Embryonic facial prominence (tissue), 1 donor: ENCODE measurements at regions not wholly inside any gene's neighbourhood (a gene's known extent, or its start where the extent isn't known, plus 50 kb on each side); places are given as distances from the start of the nearest gene placed in this dataset.
A peak's percentile ranks its signal among the peaks of the same experiment; 100 is the strongest.
"Not testable (repeated sequence)": the region's sequence is repeated elsewhere in the genome, so short reads cannot be mapped to it uniquely, and the experiment has no call there.

Experiments
- DNase-seq: peaks from one replicate; pipeline ENCODE4 v3.0.0-alpha.2; 2016; ENCODE audit errors: extremely low spot score

DNA sequence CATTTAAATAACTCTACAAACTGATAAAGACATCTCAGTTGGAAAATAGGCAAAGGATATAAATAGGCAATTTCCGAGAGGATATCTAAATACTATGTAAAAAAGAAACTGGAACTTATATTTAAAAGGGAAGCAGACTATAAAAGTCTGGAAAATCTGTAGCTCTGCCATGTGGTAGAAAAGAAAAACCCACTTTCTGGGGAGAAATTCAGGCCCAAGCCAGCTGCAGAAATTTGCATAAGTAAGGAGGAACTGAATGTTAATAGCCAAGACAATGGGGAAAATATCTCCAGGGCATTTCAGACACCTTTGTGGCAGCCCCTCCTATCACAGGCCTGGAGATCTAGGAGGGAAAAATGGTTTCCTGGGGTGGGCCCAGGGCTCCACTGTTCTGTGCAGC, 97.8 kb upstream of the ZBED5 start:
- no peak for DNase-seq

DNA sequence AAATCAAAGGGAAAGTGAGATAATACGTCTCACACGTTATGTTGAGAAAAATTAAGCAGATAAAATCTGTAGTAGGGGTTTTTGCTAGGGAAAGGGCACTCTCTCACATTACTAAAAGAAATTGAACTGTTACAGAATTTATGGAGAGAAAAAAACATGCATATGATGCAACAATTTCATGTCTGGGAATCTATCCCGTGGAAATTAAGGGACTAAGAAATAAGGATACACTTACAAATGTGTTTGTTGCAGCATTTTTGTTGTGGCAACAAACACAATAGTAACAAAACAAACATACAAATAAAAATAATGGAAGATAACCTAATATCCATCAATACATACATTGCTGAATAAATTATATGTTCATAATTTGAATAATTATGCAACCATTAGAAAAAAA, 96.3 kb upstream of the ZBED5 start:
- no peak for DNase-seq

DNA sequence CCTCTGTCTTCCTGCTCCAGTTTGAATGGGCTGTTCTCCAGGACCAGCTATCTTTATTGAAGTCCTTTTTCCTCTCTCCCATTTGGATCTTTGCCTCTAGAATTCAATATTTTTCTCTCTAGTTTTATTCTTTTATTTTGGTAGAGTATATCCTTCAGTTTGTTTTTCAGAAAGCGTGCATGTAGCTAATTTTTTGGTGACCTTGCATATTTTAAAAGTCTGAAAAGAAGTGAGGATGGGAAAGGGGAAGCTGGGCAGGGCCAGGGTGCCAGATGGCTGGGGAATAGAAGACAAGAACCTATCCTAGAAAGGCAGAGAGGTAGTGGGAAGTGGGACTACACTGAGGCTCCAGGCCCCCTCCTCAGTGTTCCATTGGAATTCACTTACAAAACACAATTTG, 95.0 kb upstream of the ZBED5 start:
- no peak for DNase-seq

DNA sequence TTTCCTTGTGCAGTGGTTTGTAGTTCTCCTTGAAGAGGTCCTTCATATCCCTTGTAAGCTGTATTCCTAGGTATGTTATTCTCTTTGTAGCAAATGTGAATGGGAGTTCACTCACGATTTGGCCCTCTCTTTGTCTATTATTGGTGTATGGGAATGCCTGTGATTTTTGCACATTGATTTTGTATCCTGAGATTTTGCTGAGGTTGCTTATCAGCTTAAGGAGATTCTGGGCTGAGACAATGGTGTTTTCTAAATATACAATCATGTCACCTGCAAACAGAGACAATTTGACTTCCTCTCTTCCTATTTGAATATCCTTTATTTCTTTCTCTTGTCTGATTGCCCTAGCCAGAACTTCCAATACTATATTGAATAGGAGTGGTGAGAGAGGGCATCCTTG, 90.1 kb upstream of the ZBED5 start:
- DNase-seq = not testable (repeated sequence)

DNA sequence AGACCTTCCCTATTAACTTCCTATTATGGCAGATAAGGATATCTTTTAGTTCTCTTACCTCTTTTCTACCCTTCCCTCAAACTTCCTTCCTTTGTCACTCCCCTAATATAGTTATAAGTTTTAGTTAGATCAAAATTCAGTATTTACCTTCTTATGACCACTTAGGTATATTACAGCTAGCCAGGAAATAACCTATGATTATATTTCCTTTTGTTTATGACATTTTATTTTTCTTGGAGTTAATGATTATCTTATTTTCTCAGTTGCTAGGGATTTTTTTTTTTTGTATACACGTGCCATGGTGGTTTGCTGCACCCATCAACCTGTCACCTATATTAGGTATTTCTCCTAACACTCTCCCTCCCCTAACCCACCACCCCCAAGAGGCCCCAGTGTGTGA, 88.2 kb upstream of the ZBED5 start:
- no peak for DNase-seq

DNA sequence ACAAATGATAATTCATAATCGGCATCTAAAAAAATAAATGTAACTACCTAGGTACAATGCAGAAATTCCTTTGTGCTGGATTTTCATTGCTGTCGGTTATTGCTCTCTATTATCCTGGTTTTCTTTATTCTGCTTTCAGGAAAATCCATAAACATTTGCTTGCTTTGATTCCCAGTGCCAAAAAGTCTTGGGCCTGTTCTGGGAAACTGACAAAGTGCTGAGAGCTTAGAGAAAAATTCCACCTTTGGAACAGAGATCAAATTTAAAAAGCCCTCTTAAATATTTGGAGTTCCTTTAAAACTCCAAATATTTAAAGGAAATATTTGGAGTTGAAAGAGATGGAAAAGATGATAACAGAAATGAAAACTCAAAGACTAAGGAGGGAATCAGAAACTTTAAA, 87.3 kb upstream of the ZBED5 start:
- no peak for DNase-seq

DNA sequence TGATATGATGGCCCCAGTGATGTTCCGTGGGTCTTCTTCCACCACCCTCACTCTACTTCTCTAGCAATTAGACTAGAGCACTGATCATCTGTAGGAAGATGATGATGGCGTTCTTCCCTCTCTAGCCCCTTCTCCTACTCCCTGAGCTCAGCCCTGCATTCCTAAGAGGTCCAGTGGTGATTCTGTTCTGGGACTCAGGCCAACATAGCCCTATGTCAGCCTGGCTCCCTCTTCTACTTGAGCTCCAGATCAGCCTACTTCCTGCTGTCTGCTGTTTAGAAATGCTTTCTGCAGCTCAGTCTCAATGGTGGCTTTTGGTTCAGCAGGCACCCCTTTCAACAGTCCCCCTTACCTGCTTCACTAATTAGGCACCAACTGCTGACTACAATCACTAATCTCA, 86.1 kb upstream of the ZBED5 start:
- no peak for DNase-seq

DNA sequence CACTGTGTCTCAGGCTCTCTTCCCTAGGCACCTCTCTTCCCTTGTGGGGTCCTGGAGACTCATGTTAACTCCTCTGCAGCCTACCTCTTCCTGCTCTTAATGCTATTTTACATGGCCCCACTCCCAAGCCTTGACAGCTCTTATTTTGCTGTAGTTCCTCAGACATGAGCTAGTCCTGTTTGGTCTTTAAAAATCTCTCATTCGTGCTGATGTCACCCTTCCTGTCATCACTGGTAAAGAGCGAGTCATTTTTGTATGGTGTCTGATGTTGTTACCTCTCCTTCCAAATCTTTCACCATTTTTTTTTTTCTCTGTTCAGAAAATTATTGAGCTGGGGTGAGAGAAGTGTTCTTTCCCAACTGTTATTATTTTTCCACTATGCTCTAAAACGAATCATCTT, 84.8 kb upstream of the ZBED5 start:
- DNase-seq = no peak

DNA sequence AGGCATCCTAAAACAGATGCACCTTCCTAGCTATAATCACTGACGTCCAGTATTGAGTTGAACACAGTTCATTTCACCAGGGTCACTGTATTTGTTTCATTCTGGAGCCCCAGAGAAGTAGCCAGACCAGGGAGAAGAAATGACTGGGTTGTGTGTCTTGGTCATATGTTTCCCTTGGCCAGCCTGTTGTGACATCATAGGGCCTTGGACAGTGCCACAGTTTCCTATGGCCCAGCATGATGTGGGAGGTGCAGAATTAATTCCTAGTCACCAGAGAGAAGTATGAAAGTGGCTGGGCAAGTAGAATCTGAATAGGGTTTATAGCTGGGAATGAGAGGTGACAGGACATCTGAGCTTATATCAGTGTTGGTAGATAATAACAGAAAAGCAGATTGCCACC, 84.0 kb upstream of the ZBED5 start:
- no peak for DNase-seq

DNA sequence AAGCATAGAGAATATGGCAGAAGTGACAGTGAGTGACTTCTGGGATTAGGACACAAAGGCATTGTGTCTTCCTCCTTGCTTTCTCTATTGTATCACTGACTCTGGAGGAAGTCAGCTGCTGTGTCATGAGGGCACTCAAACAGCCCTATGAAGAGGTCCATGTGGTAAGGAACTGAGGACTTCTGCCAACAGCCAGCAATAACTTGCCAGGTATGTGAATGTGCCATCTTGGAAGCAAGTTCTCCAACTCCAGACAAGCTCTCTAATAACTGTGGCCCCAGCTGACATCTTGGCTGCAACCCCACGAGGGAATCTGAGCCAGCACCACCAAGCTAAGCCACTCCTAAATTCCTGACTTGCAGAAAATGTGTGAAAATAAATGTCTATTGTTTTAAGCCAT, 83.6 kb upstream of the ZBED5 start:
- DNase-seq = no peak

DNA sequence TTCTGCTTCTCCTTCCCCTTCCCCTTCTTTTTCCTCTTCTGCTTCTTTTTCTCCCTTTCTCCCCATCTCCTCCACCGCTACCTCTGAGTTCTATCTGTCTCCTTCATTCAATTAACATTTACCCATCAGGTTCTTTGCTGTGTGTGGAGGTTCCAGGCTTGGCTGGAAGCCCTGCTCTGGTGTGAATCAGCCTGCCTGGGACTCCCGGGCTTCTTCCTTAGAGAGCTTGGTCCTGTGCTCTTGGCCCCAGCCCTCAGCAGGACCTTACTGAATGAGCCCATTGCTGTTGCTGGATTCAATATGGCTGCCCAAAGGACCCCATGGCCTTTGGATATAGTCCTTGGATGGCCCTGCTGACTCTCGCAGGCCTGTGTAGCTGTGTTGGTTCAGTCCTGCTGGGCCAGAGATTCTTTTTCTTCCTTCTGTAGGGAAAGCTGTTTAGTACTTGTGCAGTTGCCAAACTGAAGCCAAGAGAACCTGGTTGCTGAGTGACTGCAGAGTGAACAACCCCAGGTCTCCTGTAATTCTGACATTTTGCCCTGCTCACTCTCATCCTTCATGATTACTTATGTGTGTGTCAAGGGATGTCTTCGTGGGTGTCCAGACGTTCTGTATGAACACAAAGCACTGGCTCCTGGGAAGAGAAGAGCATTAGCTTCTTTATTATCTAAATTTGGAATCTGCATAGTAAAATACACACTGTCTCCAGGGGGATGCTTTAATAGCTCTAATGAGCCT, 81.0 kb upstream of the ZBED5 start:
- no peak for DNase-seq

DNA sequence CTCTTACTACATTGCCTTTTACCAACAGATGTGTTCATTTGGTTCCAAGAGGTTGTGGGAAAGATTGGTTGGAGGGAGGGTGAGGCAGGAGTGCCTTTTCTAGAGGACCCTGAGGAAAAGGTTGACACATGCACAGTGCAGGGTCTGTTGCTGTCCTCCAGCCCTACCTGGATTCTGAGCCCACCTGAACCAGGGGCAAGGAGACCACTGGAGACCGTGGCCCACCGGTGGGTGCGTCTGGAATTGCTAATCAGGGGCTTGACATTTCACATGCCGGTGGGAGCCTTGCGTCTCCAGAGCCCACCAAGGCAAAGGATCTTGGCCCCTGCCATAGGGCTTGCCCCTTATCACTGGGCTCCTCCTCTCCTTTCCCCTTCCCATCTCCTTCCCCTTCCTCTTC, 80.4 kb upstream of the ZBED5 start:
- no peak for DNase-seq

DNA sequence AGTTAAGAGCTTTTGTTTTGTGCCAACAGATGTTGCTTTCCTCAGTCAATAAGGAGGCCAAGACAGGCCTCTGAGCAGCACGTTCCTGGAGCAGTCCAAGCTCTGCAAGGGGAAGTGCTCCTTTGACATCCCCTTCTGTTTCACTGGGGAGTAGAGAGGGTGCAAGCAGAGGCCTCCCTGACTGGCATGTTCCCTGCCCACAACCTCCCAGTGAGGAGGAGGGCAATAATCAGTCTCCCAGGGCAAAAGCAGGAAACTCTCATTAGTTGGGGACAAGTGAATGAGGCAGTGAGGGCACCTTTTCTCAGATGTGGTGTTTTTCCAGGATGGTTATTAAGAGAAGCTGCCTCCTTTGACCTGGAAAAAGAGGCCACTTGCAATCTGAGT, 79.5 kb upstream of the ZBED5 start:
- DNase-seq = no peak

DNA sequence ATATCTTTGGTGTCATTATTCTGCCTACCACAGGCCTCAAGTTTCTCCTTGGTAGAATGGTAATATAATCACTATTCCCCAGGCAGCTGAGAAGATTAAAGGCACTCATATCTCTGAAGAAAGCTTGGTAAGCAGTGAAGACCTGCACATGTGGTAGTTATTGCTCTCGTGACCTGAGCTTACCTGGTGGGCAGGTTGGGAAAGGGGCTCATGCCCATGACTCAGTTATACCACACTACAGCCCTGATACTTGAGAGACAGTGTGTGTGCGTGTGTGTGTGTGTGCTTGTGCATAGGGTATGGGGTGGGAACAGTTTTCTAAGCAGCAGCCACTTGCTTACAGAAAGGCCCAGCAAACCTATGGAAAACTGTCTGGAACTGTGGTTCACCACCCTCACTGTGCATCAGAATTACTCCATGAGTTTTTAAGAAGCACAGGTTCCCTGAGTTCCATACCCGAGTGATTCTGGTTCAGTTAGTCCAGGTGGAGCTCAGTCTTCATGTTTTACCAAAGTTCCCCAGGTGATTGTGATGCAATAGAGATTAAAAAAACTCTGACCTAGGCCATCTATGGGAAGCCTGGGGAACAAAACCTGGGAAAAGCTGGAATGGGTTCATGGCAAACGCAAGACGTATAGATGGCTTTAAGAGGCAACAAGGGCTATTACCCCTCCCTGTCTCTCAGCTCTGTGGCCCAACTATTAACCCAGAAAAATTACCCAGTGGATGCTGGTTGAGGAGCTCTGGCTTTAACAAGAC, 79.0 kb upstream of the ZBED5 start:
- DNase-seq = no peak

DNA sequence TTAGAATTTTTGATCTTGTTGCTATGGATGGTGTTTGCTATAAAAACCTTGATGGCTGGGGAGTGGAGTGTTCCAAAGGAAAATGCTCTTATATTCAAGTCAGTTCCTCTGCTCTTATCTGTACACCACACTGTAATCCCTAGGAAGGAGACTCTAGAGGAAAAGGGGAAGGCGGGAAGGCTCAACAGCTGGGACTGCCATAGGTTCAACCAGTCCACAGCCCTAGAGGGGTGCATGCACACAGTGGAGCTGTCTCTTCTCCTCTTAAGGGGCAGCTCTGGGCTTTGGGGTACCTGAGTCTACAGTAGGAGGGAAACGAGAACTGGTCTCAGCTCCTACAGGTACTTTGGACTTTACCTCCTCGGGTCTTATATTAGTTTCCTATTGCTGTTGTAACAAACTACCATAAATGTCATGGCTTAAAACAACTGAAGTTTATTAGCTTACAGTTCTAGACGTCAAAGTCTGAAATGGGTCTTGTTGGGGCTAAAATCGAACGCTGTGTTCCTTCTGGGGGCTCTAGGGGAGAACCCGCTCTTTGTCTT, 77.2 kb upstream of the ZBED5 start:
- DNase-seq = no peak

DNA sequence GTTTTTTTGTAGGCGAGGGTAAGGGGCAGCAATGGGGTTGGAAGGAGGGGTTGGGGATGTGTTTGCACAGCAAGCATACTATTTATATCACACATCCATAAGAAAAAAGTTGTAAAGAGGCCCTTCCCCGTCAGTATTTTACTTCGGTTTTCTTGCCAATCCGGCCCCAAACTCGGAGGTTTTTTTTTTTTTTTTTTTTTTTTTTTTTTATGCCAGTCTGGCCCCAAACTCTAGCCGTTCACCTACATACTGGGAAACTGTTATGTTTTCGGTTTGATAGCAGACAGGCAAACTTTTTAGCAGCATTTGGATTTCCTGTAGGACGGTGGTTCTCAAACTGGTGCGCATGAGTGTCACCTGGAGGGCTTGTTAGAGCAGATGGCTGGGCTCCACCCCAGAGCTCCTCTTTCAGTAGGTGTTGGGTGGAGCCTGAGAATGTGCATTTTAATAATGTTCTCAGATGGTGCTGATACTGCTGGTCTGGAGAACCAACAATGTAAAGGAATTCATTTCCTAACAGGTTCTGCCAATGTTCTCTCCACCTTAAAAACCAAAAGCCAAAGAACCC, 76.5 kb upstream of the ZBED5 start:
- DNase-seq = no peak

DNA sequence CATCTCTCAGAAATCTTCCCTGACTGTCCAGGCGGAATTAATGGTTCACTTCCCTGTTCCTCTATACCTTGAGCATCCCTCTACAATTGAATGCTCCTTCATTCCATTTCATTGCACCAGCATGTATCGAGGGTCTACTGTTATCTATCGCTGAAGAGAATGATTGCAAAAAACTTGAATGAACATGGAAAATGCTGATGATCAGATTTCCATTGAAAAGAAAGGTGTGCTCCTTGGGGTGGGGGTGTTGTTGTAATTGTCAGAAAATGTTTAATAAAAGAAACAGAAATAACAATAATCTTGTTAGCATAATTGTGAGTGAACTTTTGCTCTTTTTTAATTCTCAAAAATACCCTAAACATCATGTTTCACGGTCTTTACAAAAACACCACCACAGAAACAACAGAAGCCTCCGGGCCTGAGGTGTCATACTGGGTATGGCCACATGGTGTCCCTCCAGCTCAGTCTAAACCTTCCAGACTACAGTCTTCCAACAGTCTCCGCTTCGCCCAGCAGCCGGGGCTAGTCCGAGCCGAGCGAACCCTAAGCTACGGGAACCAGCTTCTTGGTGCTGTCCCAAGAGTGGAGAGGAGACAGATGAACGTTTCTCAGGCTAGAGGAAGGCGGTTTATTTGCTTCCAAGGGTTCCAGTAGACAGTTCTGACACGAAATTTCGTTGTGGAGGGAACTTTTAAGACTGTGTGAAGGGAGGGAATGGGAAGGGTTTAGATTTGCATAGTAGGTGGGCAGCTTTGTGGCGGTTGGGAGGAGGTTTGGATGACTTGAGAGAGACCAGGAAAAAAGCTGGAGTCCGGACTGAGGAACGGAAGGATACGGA, 75.8 kb upstream of the ZBED5 start:
- DNase-seq = peak; percentile 91

DNA sequence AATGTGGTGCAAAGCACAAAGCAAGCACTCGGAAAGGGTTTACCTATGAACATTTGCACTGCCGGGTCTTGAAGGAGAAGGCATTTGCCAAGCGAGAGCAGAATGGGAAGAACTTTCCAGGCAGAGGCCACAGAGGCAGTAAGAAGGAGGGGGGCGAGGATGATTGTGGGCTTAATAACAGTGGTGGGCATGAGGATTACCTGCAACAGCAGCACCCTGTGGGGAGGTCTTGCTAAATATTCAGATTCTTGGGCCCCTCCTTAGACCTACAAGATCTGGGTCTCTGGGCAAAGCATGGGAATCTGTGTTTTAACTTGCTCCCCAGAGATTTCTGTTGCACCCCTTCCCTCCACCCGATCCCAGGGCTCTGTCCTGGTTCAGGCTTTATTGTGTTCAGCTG, 75.1 kb upstream of the ZBED5 start:
- no peak for DNase-seq

DNA sequence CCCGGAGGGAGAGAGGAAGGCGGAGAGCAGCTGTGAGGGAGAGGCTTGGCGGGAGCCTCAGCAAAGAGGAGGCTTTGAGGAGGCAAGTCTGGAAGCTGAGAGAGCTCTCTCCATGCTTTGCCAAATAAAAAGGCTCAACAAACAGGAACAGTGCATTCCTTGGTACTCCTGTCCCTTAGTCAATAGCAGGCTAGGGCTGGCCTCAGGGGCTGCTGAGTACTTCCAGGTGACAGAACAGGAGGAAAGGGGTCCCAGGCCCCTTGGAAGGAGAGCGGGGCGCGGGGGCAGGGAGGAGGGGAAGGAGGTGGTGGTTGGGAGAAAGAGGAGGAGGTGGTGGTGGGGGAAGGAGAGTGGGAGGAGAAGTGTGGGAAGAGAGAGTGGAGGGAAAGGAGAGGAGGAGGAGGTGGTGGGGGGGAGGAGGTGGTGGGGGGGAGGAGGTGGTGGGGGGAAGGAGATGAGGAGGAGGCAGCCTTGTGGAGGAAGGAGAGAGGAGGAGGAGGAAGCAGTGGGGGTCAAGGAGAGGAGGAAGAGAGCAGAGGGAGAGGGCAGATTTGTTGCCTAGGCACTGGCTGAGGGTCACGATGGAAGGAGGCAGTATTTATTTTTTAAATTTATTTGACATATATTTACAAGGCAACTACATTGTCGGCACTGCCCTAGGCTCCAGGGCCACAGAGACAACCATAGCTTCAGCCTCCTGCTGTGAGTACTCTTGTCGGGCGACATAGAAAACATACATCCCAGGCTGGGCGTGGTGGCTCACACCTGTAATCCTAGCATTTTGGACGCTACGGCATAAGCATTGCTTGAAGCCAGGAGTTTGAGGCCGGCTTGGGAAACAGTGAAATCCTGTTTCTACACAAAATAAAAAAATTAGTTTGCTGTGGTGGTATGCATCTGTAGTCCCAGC, 74.2 kb upstream of the ZBED5 start:
- peak; percentile 61 for DNase-seq

DNA sequence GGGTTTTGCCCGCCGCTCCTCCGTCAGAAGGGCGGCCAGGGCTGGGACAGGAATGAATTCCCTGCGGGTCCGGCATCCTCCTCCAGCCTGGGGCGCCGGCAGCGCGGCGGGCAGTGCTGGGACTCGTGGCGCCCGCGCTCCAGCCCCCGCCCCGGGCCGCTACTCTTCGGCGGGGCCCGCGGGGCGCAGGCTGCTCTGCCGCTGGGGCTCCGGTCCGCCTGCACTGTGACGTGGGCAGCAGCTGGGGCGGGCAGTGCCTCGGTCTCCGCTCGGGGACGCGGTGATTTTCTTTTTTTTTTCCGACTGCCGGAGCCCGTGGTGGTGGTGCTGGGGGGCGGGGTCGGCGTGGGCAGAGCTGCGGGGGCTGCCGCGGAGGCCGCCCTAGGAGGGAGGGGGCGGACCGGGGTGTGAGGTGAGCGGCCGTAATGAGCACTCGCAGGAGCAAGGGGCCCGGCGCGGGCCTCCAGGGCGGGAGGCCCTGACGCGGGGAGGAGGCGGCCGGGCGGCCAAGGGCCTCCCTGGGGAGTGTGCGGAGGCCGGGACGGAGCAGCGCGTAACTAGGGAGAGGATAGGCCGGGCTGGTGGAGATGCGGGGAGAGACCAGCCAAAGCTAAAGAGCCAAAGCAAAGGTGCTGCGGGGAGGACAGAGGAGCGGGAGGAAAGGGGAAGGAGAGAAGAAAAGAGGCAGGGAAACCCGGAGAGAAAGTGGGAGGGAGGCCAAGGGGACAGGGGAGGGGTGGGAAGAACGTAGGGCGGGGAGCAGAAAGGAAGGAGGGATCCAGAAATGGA, 73.3 kb upstream of the ZBED5 start:
- peak; percentile 86 for DNase-seq
